Activated B cell treated with CpG ODN at 0.5 μM for 24 hours (primary cell): ENCODE measurements at regions not wholly inside any gene's neighbourhood (a gene's known extent, or its start where the extent isn't known, plus 50 kb on each side); places are given as distances from the start of the nearest gene placed in this dataset.

Experiments used
- ATAC-seq: fragments of 200-7000 bp; cut with Tn5 transposase; one replicate; pipeline ENCODE4 v1.10.0; 2021; ENCODE audit warnings: low read depth, mild to moderate bottlenecking, moderate library complexity
- CTCF ChIA-PET: fragments of 350-600 bp; sonication (Branson Sonifier 250); formaldehyde crosslinking; loops from one replicate; lab custom pipeline; 2021; ENCODE audit warnings: antibody characterized with exemption; lab: Charles Lee
- POLR2A ChIA-PET: fragments of 350-600 bp; sonication (Branson Sonifier 250); formaldehyde crosslinking; loops from one replicate; lab custom pipeline; 2021; ENCODE audit warnings: antibody characterized with exemption; lab: Charles Lee
- DNase-seq: peaks from one replicate; pipeline ENCODE4 v3.0.0; 2022
- H3K27ac Mint-ChIP-seq: one replicate; pipeline ENCODE4 v1.8.0; 2020; ENCODE audit warnings: mixed read lengths
- H3K27me3 Mint-ChIP-seq: one replicate; pipeline ENCODE4 v1.8.0; 2021; ENCODE audit warnings: mixed read lengths
- H3K36me3 Mint-ChIP-seq: one replicate; pipeline ENCODE4 v1.8.0; 2021; ENCODE audit warnings: low read depth, mixed read lengths
- H3K4me1 Mint-ChIP-seq: one replicate; pipeline ENCODE4 v1.8.0; 2021; ENCODE audit warnings: mixed read lengths
- H3K4me3 Mint-ChIP-seq: one replicate; pipeline ENCODE4 v1.8.0; 2020; ENCODE audit warnings: mild to moderate bottlenecking, mixed read lengths
- H3K9me3 Mint-ChIP-seq: one replicate; pipeline ENCODE4 v1.8.0; 2020; ENCODE audit warnings: mixed read lengths
- CTCF ChIP-seq: fragments of 200-600 bp; IDR thresholded peaks from one replicate; pipeline ENCODE4 v1.8.0; 2022; ENCODE audit warnings: antibody characterized with exemption, mild to moderate bottlenecking
- intact Hi-C: fragments of 100-400 bp; cut with micrococcal nuclease; formaldehyde crosslinking; loops from one replicate; pipeline ENCODE4 v1.15.1; 2024

DNA sequence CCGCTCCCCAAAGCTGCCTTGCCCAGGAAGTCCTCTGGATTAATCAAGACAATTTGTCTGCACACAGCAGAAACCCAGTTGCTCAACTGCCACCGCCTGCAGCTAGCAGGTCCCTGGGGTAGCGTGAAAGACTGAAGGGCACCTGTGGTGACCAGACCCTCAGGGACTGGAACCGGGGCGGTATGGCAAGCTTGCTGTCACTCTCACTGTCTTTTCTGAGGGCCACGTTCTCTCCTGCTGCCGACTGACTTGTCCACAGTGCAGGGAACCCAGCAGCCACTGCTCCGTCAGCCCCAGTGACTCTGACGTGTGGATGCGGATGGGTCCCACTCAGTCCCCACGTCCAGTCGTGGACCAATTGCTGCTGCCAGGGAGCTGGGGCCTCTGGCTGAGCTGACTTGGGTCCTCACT lies 72.8 kb upstream of the PMEPA1 start:
- Mint-ChIP-seq H3K27ac (no peak overlapping the region), H3K4me1 (no peaks in the 10 kb centered on the region), H3K27me3 (peaks cover 19% of the 10 kb centered on the region), H3K36me3 (no peaks in the 10 kb centered on the region), H3K4me3 (no peak overlapping the region), H3K9me3 (no peaks in the 10 kb centered on the region)
- ATAC-seq, result no peak
- no peak for DNase-seq
- POLR2A ChIA-PET, result interaction anchor here (0.5 kb wide), 1 partner anchor 11 kb away, joined by 3 read pairs; no protein-coding TSS in a partner anchor
- intact Hi-C loops, result no loop called here
- CTCF ChIA-PET, result no interaction called here
- TF ChIP-seq CTCF, result no peak

- DNase-seq (no peak), ATAC-seq (no peak)
- ChIA-PET POLR2A (no interaction called here), CTCF (no interaction called here)
- Mint-ChIP-seq H3K4me1 (no peaks in the 10 kb centered on the region), H3K36me3 (no peaks in the 10 kb centered on the region), H3K9me3 (no peaks in the 10 kb centered on the region), H3K27me3 (peaks cover 19% of the 10 kb centered on the region), H3K4me3 (no peak overlapping the region), H3K27ac (no peak overlapping the region)
- intact Hi-C loops, result no loop called here
- no peak for TF ChIP-seq CTCF
Observed at GRCh38 chr20:57781901-57782300, 72.1 kb upstream of the PMEPA1 start.

DNA sequence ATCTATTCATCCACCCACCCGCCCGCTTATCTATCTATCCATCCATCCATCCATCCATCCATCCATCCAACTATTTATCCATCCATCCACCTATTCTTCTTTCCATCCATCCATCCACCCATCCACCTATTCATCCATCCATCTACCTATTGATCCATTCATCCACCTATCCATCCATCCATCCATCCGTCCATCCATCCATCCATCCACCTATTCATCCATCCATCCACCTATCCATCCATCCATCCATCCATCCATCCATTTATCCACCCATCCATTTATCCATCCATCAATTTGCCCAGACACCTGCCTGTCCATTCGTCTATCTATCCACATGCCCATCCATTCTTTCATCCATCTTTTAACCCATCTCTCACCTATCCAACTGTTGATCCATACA lies 71.1 kb upstream of the PMEPA1 start:
- no peak for ATAC-seq

DNA sequence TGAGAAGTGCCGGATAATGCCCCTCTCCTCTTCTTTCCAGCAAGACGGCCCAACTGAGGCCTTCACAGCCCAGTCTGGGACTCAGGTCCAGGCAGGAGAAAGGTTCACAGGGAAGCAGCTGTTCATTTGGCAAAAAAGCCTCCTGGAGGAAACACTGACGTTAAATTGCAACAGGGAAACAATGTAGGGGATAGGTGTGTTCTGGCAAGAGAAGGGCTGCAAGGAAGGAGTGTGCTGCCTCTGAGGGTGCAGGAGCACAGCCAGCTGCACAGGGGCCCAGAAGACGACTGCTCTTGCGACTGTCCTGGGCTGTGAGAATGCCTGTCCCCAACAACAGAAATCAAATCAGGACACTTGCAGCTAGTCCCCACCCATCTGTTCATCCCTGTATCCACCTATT lies 70.6 kb upstream of the PMEPA1 start:
- Mint-ChIP-seq H3K27ac (no peak overlapping the region), H3K4me1 (no peaks in the 10 kb centered on the region), H3K9me3 (no peaks in the 10 kb centered on the region), H3K27me3 (peaks cover 20% of the 10 kb centered on the region), H3K4me3 (no peak overlapping the region), H3K36me3 (no peaks in the 10 kb centered on the region)
- ATAC-seq, result no peak
- CTCF ChIA-PET, result no interaction called here
- POLR2A ChIA-PET, result no interaction called here
- no peak for DNase-seq
- TF ChIP-seq CTCF, result no peak
- intact Hi-C loops, result no loop called here

More for the DNA sequence above, 71.1 kb upstream of the PMEPA1 start:
- H3K36me3 Mint-ChIP-seq, result no peaks in the 10 kb centered on the region
- intact Hi-C loops, result no loop called here
- H3K27ac Mint-ChIP-seq, result no peak overlapping the region
- H3K4me3 Mint-ChIP-seq, result no peak overlapping the region
- ChIA-PET CTCF (no interaction called here), POLR2A (no interaction called here)
- no peak for TF ChIP-seq CTCF
- DNase-seq, result no peak
- H3K9me3 Mint-ChIP-seq, result no peaks in the 10 kb centered on the region
- H3K4me1 Mint-ChIP-seq, result no peaks in the 10 kb centered on the region
- peaks cover 19% of the 10 kb centered on the region for H3K27me3 Mint-ChIP-seq

DNA sequence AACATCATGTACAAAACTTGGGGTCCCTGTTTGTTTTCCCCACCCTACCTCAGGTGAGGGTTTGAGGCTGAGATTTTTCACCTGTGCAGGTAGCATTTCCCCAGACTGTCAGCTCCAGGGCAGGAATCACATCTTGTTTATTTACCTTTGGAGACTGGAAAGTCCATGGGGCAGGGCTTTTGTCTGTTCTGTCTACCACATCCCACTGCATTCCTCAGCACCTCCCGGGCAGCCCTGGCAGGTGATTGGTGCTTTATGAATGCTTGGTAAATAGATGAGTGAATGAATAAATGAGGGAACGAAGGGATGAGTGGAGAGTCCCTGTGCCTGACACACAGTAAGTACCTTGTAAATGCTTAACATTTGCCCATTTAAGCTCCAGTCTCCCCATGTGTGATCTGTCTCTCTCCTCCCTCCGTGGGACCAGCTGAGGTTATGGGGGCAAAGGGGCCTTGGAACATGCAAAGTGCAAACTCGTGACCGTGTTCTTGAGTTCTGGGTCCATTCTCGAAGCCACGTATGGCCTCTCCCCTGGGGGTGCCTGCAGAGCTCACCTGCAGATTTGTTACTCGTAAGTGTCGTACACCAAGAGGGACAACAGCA lies 69.7 kb upstream of the PMEPA1 start:
- Mint-ChIP-seq H3K27me3 (peaks cover 21% of the 10 kb centered on the region), H3K27ac (no peak overlapping the region), H3K36me3 (no peaks in the 10 kb centered on the region), H3K4me1 (no peaks in the 10 kb centered on the region), H3K9me3 (no peaks in the 10 kb centered on the region), H3K4me3 (no peak overlapping the region)
- POLR2A ChIA-PET, result no interaction called here
- CTCF ChIA-PET, result no interaction called here
- intact Hi-C loops, result no loop called here
- no peak for TF ChIP-seq CTCF
- no peak for DNase-seq
- no peak for ATAC-seq
